ENCODE measurements at regions not wholly inside any gene's neighbourhood (a gene's known extent, or its start where the extent isn't known, plus 50 kb on each side); places are given as distances from the start of the nearest gene placed in this dataset.

GRCh38 chr2:18356676-18357075 is 203.8 kb downstream of the RDH14 start:
- no peak for DNase-seq (ENCODE audit: low read depth)
- no peak overlapping the region for H3K4me3 ChIP-seq (ENCODE audit: control insufficient read depth, low read depth, low read length)
- TF ChIP-seq CTCF (IDR thresholded peaks at IDR 0.05; ENCODE audit: control insufficient read depth, insufficient read depth, low read depth, low read length, missing control alignments) = no peak

GRCh38 chr2:18349421-18349820 is 211.0 kb downstream of the RDH14 start:
- no peak for DNase-seq (ENCODE audit: low read depth)
- H3K4me3 ChIP-seq (ENCODE audit: control insufficient read depth, low read depth, low read length) = no peak overlapping the region
- no peak for TF ChIP-seq CTCF (IDR thresholded peaks at IDR 0.05; ENCODE audit: control insufficient read depth, insufficient read depth, low read depth, low read length, missing control alignments)

- TF ChIP-seq CTCF (IDR thresholded peaks at IDR 0.05; ENCODE audit: control insufficient read depth, insufficient read depth, low read depth, low read length, missing control alignments) = no peak
- H3K4me3 ChIP-seq (ENCODE audit: control insufficient read depth, low read depth, low read length) = no peak overlapping the region
- DNase-seq (ENCODE audit: low read depth) = no peak
These were observed 213.6 kb downstream of the RDH14 start for GRCh38 chr2:18346874-18347273.

- DNase-seq (ENCODE audit: low read depth) = no peak
- no peak overlapping the region for H3K4me3 ChIP-seq (ENCODE audit: control insufficient read depth, low read depth, low read length)
- TF ChIP-seq CTCF (IDR thresholded peaks at IDR 0.05; ENCODE audit: control insufficient read depth, insufficient read depth, low read depth, low read length, missing control alignments) = no peak
These were observed 214.1 kb downstream of the RDH14 start for GRCh38 chr2:18346344-18346743.

- no peak for DNase-seq (ENCODE audit: low read depth)
- no peak for TF ChIP-seq CTCF (IDR thresholded peaks at IDR 0.05; ENCODE audit: control insufficient read depth, insufficient read depth, low read depth, low read length, missing control alignments)
- H3K4me3 ChIP-seq (ENCODE audit: control insufficient read depth, low read depth, low read length) = no peak overlapping the region
These were observed 214.6 kb downstream of the RDH14 start for GRCh38 chr2:18345848-18346247.

- DNase-seq (ENCODE audit: low read depth) = no peak
- TF ChIP-seq CTCF (IDR thresholded peaks at IDR 0.05; ENCODE audit: control insufficient read depth, insufficient read depth, low read depth, low read length, missing control alignments) = no peak
- H3K4me3 ChIP-seq (ENCODE audit: control insufficient read depth, low read depth, low read length) = no peak overlapping the region
These were observed 217.6 kb downstream of the RDH14 start for GRCh38 chr2:18342901-18343300.

GRCh38 chr2:18339326-18339725 is 221.1 kb downstream of the RDH14 start:
- no peak overlapping the region for H3K4me3 ChIP-seq (ENCODE audit: control insufficient read depth, low read depth, low read length)
- no peak for DNase-seq (ENCODE audit: low read depth)
- TF ChIP-seq CTCF (IDR thresholded peaks at IDR 0.05; ENCODE audit: control insufficient read depth, insufficient read depth, low read depth, low read length, missing control alignments) = no peak

All from AG09309 (cell line).